Astrocyte (in vitro differentiated cells and primary cell): ENCODE measurements at regions not wholly inside any gene's neighbourhood (a gene's known extent, or its start where the extent isn't known, plus 50 kb on each side); places are given as distances from the start of the nearest gene placed in this dataset.

Experiments used
- EZH2 ChIP-seq: IDR thresholded peaks from 2 replicates; pipeline ENCODE4 v1.6.1; 2012; ENCODE audit warnings: mild to moderate bottlenecking, low read length, inconsistent platforms; ENCODE audit not compliant: insufficient read depth
- TF ChIP-seq, protein P1 (sequence below): IDR thresholded peaks from 2 replicates; pipeline ENCODE4 v1.5.1; 2011; ENCODE audit warnings: low read depth, mild to moderate bottlenecking, inconsistent platforms, low read length, moderate library complexity; ENCODE audit not compliant: insufficient read depth

DNA sequence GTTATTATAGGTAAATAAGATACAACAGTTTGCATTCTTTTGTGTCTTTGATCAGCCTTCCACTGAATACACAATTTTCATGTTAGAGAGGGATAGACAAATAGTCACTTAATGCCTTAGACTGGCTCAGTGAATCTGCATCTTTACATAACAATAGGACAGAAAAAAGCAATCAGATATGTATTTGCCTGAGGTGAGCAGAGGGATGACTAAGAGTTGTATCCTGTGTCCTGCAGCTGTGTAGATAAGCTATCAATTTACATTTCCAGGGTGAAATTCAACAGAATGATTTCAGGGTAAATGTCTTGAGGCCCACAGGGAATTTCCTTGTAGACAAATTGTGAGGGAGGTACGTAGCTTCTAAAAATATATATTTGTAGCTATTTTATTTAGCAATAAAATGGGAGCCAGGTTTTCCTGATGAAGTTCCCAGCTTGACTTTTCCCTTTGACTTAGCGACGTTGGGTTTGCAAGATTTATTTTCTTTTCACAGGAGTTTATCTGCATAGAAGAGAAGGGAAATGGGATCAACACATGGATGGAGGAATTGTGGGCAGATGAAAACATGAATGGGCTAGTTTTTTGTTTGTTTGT is 586.1 kb upstream of the CDH6 start:
- TF ChIP-seq, protein P1, sequence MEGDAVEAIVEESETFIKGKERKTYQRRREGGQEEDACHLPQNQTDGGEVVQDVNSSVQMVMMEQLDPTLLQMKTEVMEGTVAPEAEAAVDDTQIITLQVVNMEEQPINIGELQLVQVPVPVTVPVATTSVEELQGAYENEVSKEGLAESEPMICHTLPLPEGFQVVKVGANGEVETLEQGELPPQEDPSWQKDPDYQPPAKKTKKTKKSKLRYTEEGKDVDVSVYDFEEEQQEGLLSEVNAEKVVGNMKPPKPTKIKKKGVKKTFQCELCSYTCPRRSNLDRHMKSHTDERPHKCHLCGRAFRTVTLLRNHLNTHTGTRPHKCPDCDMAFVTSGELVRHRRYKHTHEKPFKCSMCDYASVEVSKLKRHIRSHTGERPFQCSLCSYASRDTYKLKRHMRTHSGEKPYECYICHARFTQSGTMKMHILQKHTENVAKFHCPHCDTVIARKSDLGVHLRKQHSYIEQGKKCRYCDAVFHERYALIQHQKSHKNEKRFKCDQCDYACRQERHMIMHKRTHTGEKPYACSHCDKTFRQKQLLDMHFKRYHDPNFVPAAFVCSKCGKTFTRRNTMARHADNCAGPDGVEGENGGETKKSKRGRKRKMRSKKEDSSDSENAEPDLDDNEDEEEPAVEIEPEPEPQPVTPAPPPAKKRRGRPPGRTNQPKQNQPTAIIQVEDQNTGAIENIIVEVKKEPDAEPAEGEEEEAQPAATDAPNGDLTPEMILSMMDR, result no peak
- no peak for TF ChIP-seq EZH2
